Choroid plexus epithelial cell (primary cell): ENCODE measurements at regions not wholly inside any gene's neighbourhood (a gene's known extent, or its start where the extent isn't known, plus 50 kb on each side); places are given as distances from the start of the nearest gene placed in this dataset.

Experiments
- DNase-seq: peaks from one replicate; pipeline ENCODE4 v3.0.0-alpha.2; 2010; ENCODE audit warnings: low read depth
- H3K4me3 ChIP-seq: 2 replicates; pipeline ENCODE4 v1.5.1; 2011; ENCODE audit warnings: low read depth, mild to moderate bottlenecking, control low read depth, low read length, moderate library complexity
- CTCF ChIP-seq: conservative IDR thresholded peaks from 2 replicates; pipeline ENCODE4 v1.5.1; 2011; ENCODE audit warnings: low read depth, mild to moderate bottlenecking, control low read depth, inconsistent platforms, low read length, moderate library complexity

GRCh38 chr20:7829776-7830175 lies 110.5 kb downstream of the HAO1 start:
- DNase-seq = no peak
- no peak for TF ChIP-seq CTCF
- no peak overlapping the region for H3K4me3 ChIP-seq
